B cell (primary cell): ENCODE measurements at regions not wholly inside any gene's neighbourhood (a gene's known extent, or its start where the extent isn't known, plus 50 kb on each side); places are given as distances from the start of the nearest gene placed in this dataset.

ENCODE experiments used
- ATAC-seq: fragments of 200-7000 bp; cut with Tn5 transposase; one replicate; pipeline ENCODE4 v1.10.0; 2021; ENCODE audit warnings: low read depth, mild to moderate bottlenecking, moderate number of reproducible peaks, moderate library complexity
- CTCF ChIA-PET: fragments of 350-600 bp; sonication (Branson Sonifier 250); formaldehyde crosslinking; loops from one replicate; lab custom pipeline; 2021; ENCODE audit warnings: antibody characterized with exemption, inconsistent platforms; lab: Charles Lee
- POLR2A ChIA-PET: fragments of 350-600 bp; sonication (Branson Sonifier 250); formaldehyde crosslinking; loops from one replicate; lab custom pipeline; 2021; ENCODE audit warnings: antibody characterized with exemption; lab: Charles Lee
- DNase-seq: peaks from one replicate; pipeline ENCODE4 v3.0.0; 2013
- H2AFZ ChIP-seq: 2 replicates; pipeline ENCODE4 v1.6.1; 2012; ENCODE audit warnings: mild to moderate bottlenecking, low read depth, low read length; ENCODE audit not compliant: insufficient read depth, poor library complexity, severe bottlenecking
- H3K27ac ChIP-seq, 2 donors: 1 replicate in 1 of 2; 2 replicates in 1 of 2; pipeline ENCODE4 v1.5.1; 2012 to 2013; ENCODE audit warnings: low read length in 2 of 2, mild to moderate bottlenecking in 2 of 2, moderate library complexity in 1 of 2
- H3K27me3 ChIP-seq, 4 experiments: fragments of 200-600 bp in 1 of 4; sonication (generic) in 1 of 4; replicated peaks in 1 of 4; 1 replicate in 2 of 4; 2 replicates in 2 of 4; pipeline versions ENCODE4 v1.6.1 to v1.7.0; 2013 to 2016; ENCODE audit warnings: low read length in 3 of 4, mild to moderate bottlenecking in 2 of 4, mixed read lengths in 1 of 4, moderate library complexity in 1 of 4; ENCODE audit not compliant: insufficient read depth in 4 of 4, control insufficient read depth in 3 of 4; ENCODE audit errors: control extremely low read depth in 1 of 4
- H3K36me3 ChIP-seq, 2 experiments: replicated peaks in 1 of 2; 1 replicate in 1 of 2; 2 replicates in 1 of 2; pipeline versions ENCODE4 v1.6.1 to v1.7.1; 2013; ENCODE audit warnings: low read length in 1 of 2; ENCODE audit not compliant: insufficient read depth in 2 of 2, control insufficient read depth in 1 of 2; ENCODE audit errors: control extremely low read depth in 1 of 2, extremely low read depth in 1 of 2
- H3K4me1 ChIP-seq, 2 donors: fragments of 200-600 bp in 1 of 2; sonication (generic) in 1 of 2; 1 replicate in 1 of 2; 2 replicates in 1 of 2; pipeline versions ENCODE4 v1.5.1 to v1.6.1; 2013 to 2017; ENCODE audit warnings: low read length in 2 of 2; ENCODE audit not compliant: control insufficient read depth in 2 of 2, insufficient read depth in 2 of 2
- H3K4me2 ChIP-seq: replicated peaks from 2 replicates; pipeline ENCODE3; 2012; ENCODE audit warnings: mild to moderate bottlenecking, low read depth, low read length; ENCODE audit not compliant: poor library complexity, severe bottlenecking
- H3K4me3 ChIP-seq, 5 experiments: fragments of 200-600 bp in 1 of 5; sonication (generic) in 1 of 5; 1 replicate in 3 of 5; 2 replicates in 2 of 5; pipeline versions ENCODE4 v1.5.1 to v1.7.0; 2011 to 2016; ENCODE audit warnings: low read length in 4 of 5, mild to moderate bottlenecking in 4 of 5, low read depth in 2 of 5, control low read depth in 1 of 5, moderate library complexity in 1 of 5; ENCODE audit not compliant: insufficient read depth in 1 of 5; ENCODE audit errors: control extremely low read depth in 1 of 5, extremely low read depth in 1 of 5
- H3K79me2 ChIP-seq: fragments of 200-600 bp; sonication (generic); one replicate; pipeline ENCODE4 v1.6.0; 2016; ENCODE audit warnings: low read length; ENCODE audit not compliant: control insufficient read depth, insufficient read depth
- H3K9ac ChIP-seq: fragments of 200-600 bp; sonication (generic); 2 replicates; pipeline ENCODE4 v1.6.1; 2017; ENCODE audit warnings: mild to moderate bottlenecking, low read length, moderate library complexity
- H3K9me3 ChIP-seq, 3 donors: one replicate each; pipeline versions ENCODE4 v1.6.1 to v1.7.1; 2013; ENCODE audit warnings: low read length in 2 of 3; ENCODE audit not compliant: control insufficient read depth in 2 of 3, insufficient read depth in 1 of 3; ENCODE audit errors: control extremely low read depth in 1 of 3
- H4K20me1 ChIP-seq: 2 replicates; pipeline ENCODE4 v1.6.0; 2012; ENCODE audit warnings: mild to moderate bottlenecking, low read length; ENCODE audit not compliant: insufficient read depth, control insufficient read depth, poor library complexity, severe bottlenecking
- H3K27ac Mint-ChIP-seq: one replicate; pipeline ENCODE4 v1.8.0; 2021; ENCODE audit warnings: mixed read lengths
- H3K27me3 Mint-ChIP-seq: one replicate; pipeline ENCODE4 v1.8.0; 2021; ENCODE audit warnings: mixed read lengths
- H3K4me1 Mint-ChIP-seq: one replicate; pipeline ENCODE4 v1.8.0; 2021; ENCODE audit warnings: mixed read lengths
- H3K4me3 Mint-ChIP-seq: one replicate; pipeline ENCODE4 v1.8.0; 2021; ENCODE audit warnings: mixed read lengths
- H3K9me3 Mint-ChIP-seq: one replicate; pipeline ENCODE4 v1.8.0; 2022; ENCODE audit warnings: mixed read lengths; ENCODE audit not compliant: insufficient read depth
- CTCF ChIP-seq: fragments of 200-600 bp; IDR thresholded peaks from one replicate; pipeline ENCODE4 v1.8.0; 2022; ENCODE audit warnings: antibody characterized with exemption, mild to moderate bottlenecking
- EZH2 ChIP-seq: IDR thresholded peaks from 2 replicates; pipeline ENCODE4 v1.6.1; 2012; ENCODE audit warnings: borderline replicate concordance, low read depth, mild to moderate bottlenecking, moderate library complexity, low read length; ENCODE audit not compliant: insufficient read depth, poor library complexity, severe bottlenecking
- WGBS: methylation state at CpG from one replicate; pipeline ENCODE4 v1.1.5; 2013; ENCODE audit warnings: missing lambda C conversion rate; ENCODE audit not compliant: insufficient coverage; 5-methylcytosine and 5-hydroxymethylcytosine counted together
- intact Hi-C: fragments of 100-400 bp; cut with micrococcal nuclease; formaldehyde crosslinking; loops from one replicate; pipeline ENCODE4 v1.10.0; 2022

- no peaks in the 10 kb centered on the region for H3K27me3 Mint-ChIP-seq
- DNase-seq, result no peak
- intact Hi-C loops, result no loop called here
- Histone ChIP-seq H3K27me3 (peaks cover 0 to 3% (median 0%) of the 10 kb centered on the region in 4 experiments), H2AFZ (no peak overlapping the region), H3K79me2 (no peaks in the 10 kb centered on the region), H3K4me1 (no peaks in the 10 kb centered on the region), H3K9me3 (no peaks in the 10 kb centered on the region), H3K36me3 (no peaks in the 10 kb centered on the region), H3K4me3 (no peak overlapping the region), H3K27ac (no peak overlapping the region), H3K9ac (no peak overlapping the region), H3K4me2 (no peak overlapping the region), H4K20me1 (no peaks in the 10 kb centered on the region)
- no peak for TF ChIP-seq EZH2
- TF ChIP-seq CTCF, result no peak
- WGBS, result 95% methylated on average over 3 of the region's 4 CpGs
- no peaks in the 10 kb centered on the region for H3K4me1 Mint-ChIP-seq
- no peak for ATAC-seq
- CTCF ChIA-PET, result no interaction called here
- H3K27ac Mint-ChIP-seq, result no peak overlapping the region
- POLR2A ChIA-PET, result no interaction called here
- no peaks in the 10 kb centered on the region for H3K9me3 Mint-ChIP-seq
- H3K4me3 Mint-ChIP-seq, result no peak overlapping the region
Measured at GRCh38 chr2:7963787-7964186, 718.1 kb upstream of the ID2 start.

- no peaks in the 10 kb centered on the region for H4K20me1 ChIP-seq
- H3K36me3 ChIP-seq, result no peaks in the 10 kb centered on the region
- Mint-ChIP-seq H3K27ac (no peak overlapping the region), H3K9me3 (no peaks in the 10 kb centered on the region), H3K4me3 (no peak overlapping the region), H3K4me1 (no peaks in the 10 kb centered on the region), H3K27me3 (no peaks in the 10 kb centered on the region)
- no peak for TF ChIP-seq CTCF
- no peak for TF ChIP-seq EZH2
- H3K9me3 ChIP-seq, result no peaks in the 10 kb centered on the region
- no peak for ATAC-seq
- no CpG with 5 or more reads among the region's 3 CpGs for WGBS
- CTCF ChIA-PET, result no interaction called here
- intact Hi-C loops, result no loop called here
- H3K27me3 ChIP-seq, result peaks cover 0 to 3% (median 0%) of the 10 kb centered on the region in 4 experiments
- H3K4me3 ChIP-seq, result no peak overlapping the region
- no peak overlapping the region for H3K4me2 ChIP-seq
- H3K9ac ChIP-seq, result no peak overlapping the region
- H2AFZ ChIP-seq, result no peak overlapping the region
- no peak overlapping the region for H3K27ac ChIP-seq
- no peak for DNase-seq
- no peaks in the 10 kb centered on the region for H3K79me2 ChIP-seq
- POLR2A ChIA-PET, result no interaction called here
- H3K4me1 ChIP-seq, result no peaks in the 10 kb centered on the region
Measured at GRCh38 chr2:7966032-7966431, 715.8 kb upstream of the ID2 start.
